ENCODE measurements at regions not wholly inside any gene's neighbourhood (a gene's known extent, or its start where the extent isn't known, plus 50 kb on each side); places are given as distances from the start of the nearest gene placed in this dataset.

DNA sequence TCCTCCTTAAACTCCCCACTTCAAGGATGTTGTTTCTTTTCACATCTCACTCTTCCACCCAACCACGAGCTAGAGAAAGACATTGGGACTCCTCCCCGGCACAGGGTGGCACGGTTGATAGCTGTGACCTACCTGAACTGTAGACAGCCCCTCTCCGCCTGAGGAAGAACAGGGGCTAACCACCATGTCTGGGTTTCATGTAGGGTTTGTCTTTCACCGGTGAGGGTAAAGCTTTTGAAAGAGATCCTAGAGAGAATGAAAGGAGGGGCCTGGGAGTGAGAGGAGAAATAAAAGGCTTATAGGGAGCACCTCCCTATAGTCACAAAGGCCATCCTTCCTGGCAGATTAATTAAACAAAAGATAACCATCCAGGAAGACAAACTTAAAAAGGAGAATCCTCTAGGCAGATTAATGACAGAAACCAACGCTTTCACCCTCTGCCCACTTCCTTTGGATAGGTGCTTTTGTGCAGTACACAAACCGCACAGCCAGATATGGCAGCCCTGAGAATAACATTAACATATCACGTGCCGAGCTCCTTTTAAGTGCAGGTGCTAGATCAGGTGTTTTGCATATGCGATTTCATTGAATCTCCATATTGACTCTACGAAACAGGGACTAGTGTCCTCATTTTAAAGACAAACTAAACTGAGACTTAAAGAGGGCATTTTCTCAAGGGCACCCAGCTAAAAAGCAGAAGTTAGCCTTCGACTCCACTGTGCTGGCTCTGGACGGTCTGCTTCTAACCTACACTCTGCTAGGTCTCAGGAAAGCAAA, 178.1 kb upstream of the RUNX1 start:
- DNase-seq = no peak

DNA sequence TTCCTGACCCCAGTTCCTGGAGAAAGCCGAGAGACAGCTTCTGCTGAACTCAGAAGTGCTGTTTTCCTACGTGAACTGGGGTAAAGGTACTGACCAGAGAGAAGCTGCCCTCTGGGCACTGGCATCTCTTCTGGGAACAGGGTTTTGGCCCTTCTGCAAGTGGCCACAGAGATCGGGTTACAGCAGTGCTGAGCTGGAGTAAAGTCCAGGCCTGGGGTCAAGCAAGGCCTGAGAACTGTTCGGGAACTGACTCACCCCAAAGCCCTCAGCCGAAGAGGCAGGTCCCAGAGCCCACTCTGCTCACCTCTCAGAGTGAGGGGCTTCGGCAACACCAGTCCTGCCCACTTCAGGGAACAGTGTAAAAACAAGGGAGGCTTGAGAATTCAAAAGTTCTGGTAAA, 177.2 kb upstream of the RUNX1 start:
- no peak for DNase-seq

DNA sequence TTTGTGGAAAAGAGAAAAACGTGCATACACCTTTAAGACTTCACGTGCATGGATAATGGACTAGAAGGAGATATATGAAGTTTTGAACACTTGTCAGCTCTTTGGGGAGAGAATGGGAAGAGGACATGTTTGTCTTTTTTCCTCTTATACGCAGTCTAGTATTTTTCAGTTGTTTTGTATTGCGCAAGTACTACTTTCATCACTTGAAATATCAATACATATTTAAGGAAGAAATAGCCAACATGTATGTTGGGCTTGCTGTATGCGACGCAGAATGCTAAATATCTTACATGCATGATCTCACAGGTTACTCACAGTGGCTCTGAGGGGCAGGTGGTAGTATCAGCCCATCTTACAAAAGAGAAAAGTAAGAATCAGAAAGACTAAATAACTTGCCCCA, 176.5 kb upstream of the RUNX1 start:
- no peak for DNase-seq

DNA sequence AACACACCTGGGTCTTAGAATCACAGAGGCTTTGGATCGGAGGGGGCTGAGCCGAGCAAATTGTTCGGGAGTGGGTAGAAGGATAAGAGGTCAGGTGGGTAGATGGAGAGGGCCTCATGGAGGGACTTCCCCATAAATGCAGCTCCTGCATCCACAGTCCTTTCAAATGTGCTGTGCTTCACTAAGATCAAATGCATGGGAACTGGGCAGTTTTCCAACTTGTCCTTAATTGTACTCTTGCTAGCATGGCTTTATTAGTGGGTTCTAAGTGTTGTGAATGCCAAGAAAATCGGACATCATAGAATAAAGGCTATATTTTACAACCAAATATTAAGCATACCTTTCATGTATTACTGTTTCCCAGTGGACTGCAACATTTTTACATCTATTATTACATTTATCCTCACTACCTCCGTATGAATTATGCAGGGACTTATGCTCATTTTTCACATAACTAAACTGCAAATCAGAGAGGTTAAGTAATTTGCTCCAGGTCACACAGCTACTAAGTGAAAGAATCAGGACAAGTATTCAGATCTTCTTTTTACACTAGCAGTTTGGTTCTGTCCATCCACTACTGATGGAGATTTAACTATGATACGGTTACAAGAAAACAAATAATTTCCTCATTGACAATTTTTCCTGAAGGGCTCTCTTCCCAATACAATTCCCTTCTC, 174.5 kb upstream of the RUNX1 start:
- DNase-seq = no peak

DNA sequence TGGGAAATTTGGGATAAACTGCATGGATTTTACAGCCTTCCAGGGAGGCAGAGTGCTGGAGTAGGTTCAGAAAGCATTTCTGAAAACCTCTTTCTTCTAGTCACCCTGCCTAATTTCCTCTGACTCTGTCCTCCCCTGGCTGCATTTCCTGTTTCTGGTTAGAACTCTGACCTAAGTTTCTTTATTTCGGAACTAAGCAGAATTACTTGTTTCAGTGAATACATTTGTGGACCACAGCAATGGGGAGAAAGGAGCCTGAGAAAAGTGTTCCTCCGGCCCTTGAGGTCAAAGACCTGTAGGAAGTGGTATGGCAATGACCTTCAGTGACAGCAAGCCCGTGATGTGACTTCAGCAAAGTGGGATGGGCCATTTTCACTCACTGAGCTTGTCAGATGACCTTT, 173.4 kb upstream of the RUNX1 start:
- no peak for DNase-seq

DNA sequence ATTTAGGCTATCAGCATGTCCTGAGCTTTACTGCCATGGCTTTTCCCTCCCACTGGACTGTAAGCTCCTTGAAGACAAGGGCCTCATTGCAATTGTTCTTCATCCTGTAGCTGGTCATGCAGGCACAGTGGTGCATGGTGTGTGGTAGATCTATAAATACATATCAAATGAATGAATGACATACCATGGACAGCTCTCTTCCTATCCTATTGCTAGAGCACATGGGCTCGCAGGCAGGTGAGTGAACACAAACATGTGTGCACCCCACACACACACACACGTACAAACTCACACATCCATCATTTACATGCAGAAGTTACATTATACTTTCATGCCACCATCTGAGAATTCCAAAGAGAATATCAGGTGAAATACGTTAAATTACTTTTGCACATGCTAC, 172.9 kb upstream of the RUNX1 start:
- no peak for DNase-seq

DNA sequence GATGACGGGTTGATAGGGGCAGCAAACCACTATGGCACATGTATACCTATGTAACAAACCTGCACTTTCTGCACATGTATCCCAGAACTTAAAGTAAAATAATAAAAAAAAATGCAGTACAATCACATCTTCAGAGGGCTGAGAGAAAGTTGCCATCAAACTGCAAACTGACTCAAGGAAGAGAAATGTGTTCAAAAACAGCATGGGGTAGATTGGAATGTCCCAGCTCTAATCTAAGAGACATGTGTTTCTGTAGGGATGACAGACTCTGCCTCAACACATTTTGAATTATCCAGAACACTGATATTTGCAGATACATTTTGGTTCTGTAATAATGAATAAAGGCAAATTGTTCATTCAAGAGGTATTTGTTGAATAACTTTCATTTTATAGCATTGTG, 171.2 kb upstream of the RUNX1 start:
- DNase-seq = no peak

DNA sequence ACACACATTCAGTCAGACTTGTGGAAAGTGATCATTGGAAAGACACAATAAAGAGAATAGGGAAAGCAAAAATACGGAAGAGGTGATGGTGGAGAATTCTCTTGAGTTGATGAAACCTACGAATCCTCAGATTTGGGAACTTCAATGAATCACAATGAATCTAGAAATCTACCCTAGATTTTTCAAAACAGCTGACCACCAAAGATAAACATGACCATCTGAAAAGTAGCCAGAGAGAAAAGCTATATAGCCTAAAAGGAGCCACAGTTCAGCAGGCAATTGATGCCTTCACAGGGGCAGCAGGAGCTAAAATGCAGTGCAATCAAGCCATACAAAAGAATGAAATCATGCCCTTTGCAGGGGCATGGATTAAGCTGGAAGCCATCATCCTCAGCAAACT, 170.6 kb upstream of the RUNX1 start:
- DNase-seq = no peak

DNA sequence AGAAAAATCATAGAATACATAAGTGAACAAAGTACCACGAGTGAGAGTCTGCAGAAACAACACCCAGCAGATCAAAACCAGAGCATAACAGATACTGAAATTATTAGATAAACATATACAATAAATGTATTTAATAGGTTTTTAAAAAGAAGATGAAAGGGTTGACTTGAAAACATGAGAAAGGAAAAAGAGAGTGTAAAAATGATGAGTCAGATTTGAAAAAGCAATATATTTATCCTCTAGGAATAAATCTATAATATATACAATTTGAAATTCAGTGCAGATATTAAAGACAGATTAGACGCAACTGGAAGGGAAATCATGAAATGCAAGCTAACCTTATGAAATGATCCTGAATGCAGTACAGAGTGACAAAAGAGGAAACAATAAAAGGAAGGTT, 170.2 kb upstream of the RUNX1 start:
- no peak for DNase-seq

DNA sequence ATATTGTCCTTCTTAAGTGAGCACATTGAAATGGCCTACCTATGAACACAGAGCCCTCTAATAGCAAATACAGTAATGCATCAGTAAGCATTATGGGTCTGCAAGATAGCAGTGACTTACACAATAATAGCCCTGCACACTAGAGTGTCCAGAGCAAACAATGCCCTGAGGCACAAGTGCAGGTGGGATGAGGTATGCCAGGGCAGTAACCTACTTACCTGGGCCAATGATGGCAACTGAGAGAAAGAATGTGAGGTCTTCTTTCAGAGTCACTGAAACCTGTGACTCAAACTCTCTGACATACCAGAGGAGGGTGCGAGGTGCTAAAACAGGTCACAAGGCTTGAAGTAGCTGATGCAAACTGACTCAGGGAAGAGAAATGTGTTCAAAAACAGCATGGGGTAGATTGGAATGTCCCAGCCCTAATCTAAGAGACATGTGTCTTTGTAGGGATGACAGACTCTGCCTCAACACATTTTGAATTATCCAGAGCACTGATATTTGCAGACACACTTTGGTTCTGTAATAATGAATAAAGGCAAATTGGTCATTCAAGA, 168.5 kb upstream of the RUNX1 start:
- no peak for DNase-seq

DNA sequence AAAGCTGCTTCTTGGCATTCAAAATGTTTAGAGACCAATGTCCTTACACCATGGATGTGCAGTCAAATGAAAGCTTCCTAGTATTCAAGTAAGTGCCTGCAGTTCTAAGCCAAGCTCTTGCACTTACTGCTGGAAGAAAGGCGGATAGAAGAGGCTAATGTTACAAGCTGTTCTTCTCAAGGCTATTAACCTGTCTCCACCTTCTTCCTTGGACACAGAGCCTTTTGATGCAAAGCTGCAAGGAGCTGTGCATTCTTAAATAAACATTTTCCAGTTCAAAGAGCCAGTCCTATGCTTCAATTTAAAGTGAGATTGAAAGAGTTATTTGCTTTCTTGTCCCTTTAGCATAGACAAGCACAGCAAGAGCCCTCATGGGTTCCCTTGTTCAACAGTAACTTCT, 167.9 kb upstream of the RUNX1 start:
- no peak for DNase-seq

DNA sequence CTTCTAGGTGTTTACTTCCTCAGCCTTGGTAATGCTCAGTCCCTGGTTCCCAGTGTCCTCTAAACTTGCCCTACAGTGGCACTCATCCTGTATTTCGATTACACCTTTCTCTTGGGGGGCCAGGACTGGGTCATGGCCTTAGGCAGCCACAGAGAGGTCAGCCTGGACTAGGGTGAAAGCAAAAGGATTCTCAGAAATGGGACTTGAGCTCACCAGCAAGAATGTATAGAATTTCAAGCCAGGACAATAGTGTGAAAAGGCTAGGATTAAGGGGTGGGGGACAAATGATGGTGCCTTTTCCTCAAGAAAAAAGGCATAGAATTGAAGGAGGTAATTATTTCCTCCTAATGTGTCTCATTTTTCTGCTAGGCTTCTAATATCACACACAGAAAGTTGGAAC, 166.8 kb upstream of the RUNX1 start:
- no peak for DNase-seq

DNA sequence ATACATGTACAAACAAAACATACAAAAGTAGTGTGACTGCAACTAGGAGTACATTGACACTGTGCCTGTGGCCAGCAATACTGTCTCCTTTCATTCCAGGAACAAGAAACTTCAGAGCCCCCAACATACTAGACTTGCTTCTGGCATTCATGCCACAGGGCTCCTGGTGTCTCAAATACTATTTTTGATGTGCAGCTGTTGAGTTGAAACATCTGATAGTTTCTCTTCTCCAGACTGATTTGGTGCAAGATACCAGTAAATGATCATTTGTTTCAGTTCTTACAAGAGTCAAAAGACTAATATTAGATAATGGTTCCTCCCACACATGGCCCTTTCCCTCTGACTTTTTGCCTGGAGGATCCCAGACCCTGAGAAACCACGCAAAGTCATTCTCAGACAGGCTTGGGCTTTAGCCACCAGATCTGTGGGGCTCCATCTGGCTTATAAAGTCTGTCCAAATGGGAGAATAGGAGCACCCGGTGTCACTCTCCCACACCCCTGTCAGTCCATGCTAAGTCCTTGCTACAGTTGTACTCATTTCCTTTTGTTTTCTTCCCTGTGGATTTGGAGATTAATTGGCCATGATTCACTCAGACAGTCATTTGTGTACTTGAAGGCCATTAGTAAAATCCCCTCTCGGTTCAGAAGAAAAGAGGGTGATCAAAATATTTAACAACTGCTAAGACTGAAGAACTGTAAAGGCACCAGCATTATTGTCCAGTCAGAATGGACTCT, 163.5 kb upstream of the RUNX1 start:
- DNase-seq = peak; percentile 68 to 78

DNA sequence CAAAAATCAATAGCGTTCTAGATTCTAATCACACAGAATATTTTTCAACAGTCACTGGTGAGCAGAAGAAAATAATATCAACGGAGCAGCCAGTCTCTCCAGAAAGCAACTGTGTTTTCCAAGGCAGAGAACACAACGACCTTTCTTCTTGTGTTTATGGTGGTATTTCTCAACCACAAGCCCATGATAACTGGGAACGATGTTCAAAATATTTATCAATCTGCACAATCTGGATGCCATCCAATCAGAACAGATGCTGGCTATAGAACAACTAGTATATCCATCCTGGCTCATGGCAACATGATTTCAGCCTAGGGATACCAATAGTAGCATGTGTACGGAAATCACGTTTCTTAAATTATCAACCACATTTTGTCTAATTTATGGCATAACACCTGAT, 162.7 kb upstream of the RUNX1 start:
- DNase-seq = peak; percentile 61 to 71

DNA sequence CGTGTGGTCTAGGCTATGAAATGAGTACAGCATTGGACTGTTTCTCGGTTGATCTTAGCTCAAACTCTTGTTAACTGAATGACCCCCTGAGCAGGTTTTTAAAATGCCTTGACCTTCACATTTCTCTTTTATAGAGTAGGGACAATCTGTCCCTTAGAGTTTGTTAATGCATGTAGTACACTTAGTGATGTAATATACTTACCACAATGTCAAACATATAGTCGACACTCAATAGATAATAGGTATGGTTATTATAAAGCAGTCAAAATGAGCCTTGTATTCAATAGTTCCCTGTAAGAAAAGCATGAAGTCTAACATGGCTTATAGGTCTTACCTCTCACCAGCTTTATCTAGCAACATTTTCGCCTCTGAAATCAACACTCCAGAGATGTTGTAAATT, 161.0 kb upstream of the RUNX1 start:
- DNase-seq = no peak

DNA sequence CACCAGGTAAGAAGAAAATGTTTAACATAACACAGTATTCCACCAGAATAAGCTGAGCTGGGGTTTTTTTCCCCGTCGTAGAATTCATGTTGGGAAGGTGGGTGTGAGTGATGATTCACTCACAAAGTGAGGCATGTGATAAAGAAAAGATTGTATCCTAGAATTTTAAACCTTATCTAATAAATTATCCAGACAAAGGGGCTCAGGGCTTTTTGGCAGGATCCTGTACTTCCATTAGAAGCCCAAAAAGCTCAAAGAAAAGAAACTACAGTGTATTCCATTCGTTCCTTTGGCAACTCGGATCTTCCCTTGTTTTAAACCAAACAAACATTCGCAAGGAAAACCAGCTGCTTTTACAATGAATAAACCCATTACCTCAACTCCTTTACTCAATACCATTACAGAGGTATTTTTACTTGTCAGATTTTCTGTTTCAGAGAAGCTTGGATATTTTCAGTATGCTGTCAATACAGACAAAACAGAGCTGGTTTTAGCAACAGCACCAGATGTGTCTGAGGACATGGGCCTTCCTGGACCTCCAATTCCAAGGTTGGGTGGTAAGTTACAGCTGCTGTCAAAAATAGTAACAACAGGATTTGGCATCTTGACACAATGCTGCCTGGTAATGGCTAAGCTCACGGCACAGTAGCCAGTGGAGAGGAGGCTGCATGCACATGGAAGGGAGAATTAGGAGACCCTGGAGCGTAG, 159.9 kb upstream of the RUNX1 start:
- no peak for DNase-seq

DNA sequence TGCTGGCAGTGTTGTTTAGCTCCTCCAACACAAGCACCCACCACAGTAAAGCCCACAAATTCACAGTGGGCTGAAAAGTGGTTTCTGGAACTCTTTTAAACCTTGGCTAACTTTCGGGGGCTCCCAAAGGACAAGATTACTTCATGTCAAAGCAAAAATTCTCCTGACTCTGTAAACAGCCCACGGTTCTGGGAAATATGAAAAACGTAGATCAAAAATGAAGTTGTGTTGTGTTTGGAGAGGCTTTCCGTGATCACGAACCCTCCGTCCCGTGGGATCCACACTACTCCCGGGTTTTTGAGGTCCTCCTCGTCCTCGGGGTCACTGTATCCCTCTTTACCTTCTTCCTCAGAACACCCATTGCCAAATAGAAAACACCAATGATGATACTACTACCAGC, 159.0 kb upstream of the RUNX1 start:
- no peak for DNase-seq

DNA sequence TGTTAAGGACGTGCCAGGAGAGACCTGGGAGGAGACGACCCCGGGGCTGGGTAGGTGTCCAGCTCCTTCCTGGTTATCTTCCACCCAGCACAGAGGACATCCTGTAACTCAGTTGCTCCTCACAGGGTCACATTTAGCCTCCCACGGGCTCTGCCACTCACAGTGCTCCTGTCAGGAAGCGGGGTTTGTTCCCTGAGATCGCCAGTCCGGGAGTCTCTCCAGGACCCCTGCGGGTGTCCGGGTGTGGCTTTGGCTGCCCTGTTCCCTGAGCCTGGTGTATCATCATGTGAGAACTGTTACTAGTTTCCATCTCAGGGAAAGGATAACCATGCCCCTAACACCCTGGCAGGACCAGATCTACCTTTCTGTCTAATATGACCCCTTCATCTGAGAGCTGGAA, 158.2 kb upstream of the RUNX1 start:
- no peak for DNase-seq

DNA sequence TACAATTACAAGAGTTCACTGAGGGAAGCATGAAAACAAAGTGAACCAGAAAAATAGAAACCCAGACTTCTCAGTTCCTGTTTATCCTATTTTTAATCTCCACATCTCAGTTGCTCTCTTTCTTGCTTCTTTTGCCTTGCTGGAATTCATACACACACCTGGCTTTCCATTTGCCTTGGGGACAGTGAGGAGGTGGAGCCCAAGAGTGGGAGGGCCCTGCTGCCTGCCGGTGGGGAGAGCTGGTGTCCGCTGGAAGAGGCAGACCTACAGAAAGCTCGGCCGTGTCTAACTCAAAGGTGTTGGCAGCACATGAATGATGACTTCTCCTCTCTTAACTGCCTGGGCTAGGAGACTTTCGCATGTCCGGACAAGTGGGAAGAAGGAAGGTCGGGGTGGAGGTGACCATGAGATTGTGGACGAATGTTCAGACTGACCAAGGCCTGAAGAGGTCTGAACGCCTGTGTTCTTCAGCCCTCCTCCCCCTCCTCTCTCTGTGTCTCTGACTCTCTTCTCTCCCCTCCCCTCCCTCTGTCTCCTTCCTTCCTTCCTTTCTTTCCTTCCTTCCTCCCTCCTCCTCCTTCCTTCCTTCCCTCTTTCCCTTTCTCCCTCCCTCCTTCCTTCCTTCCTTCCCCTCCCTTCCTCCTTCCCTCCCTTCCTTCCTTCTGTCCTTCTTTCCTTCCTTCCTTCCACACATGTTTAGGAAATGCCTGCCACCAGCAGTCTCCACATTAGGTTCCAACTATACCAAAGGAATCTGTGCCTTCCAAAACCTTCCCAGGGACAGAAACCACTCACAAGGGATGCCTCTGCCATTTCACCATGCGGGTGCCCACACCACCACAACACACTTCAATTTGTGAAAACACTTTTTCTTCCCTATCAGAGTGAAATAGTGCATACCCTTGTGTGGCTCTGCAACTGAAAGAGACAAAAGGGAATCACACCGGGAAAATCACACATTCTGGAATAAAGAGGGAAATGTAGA, 157.3 kb upstream of the RUNX1 start:
- DNase-seq = no peak

DNA sequence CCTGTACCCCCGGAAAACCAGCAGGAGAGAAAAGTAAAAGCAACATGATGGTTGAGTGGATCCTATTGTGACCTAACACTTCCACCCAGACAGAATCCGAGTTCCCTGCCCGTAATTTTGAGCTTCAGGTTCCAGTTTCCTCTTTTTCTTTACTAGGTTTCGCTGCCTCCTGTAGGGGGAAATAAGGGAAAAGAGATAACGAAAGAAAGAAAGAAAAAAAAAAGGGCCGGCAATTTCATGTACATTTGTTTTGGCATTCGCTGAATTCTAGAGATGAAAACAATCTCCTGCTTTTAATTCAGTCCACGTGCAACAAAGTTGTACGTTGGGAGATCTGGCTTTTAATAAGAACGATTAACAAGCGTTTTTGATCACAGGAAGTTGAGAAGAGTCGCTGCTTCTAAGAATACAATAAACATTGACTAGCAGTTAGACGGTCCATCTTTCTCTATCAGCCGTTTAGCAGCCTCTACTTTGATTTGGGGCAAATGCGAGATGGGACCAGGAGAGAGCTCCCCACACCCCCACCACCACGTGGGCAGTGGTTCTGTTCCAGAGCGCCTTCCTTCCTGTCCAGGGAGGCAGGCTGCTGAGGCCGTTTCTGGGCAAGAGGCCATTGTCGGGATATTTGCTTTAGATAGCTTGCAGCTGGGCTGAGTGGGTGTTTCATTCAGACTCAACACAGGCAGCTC, 155.9 kb upstream of the RUNX1 start:
- DNase-seq = peak; percentile 92
